ENCODE measurements at regions not wholly inside any gene's neighbourhood (a gene's known extent, or its start where the extent isn't known, plus 50 kb on each side); places are given as distances from the start of the nearest gene placed in this dataset.

DNA sequence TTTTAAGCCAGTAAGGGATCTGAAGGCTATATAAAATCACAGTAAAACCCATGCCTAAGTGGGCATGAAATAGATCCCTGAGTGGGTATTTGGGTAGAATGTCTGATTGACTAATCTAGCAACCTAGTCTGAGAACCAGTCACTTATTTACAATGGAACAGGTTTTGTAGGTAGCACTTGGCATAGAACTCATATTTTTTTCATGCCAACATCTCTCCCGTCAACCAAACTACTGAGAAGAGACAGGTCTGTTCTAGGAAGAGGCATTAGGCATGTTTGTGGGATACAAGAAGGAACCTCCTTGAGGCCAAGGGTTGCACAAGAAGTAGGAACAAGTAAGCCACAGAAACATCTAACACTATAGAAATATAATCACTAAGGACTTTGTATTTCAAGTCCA, 840.4 kb upstream of the TENM4 start:
- no peak for TF ChIP-seq EZH2phosphoT487 (IDR thresholded peaks at IDR 0.05; ENCODE audit: low read depth, severe bottlenecking, unreplicated experiment)
- TF ChIP-seq, protein P1, sequence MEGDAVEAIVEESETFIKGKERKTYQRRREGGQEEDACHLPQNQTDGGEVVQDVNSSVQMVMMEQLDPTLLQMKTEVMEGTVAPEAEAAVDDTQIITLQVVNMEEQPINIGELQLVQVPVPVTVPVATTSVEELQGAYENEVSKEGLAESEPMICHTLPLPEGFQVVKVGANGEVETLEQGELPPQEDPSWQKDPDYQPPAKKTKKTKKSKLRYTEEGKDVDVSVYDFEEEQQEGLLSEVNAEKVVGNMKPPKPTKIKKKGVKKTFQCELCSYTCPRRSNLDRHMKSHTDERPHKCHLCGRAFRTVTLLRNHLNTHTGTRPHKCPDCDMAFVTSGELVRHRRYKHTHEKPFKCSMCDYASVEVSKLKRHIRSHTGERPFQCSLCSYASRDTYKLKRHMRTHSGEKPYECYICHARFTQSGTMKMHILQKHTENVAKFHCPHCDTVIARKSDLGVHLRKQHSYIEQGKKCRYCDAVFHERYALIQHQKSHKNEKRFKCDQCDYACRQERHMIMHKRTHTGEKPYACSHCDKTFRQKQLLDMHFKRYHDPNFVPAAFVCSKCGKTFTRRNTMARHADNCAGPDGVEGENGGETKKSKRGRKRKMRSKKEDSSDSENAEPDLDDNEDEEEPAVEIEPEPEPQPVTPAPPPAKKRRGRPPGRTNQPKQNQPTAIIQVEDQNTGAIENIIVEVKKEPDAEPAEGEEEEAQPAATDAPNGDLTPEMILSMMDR (IDR thresholded peaks at IDR 0.05; ENCODE audit: poor library complexity): no peak
